ENCODE measurements at regions not wholly inside any gene's neighbourhood (a gene's known extent, or its start where the extent isn't known, plus 50 kb on each side); places are given as distances from the start of the nearest gene placed in this dataset.
A peak's percentile ranks its signal among the peaks of the same experiment; 100 is the strongest.

- Histone ChIP-seq H3K27ac (no peak overlapping the region), H3K9me3 (peaks cover 0 to 7% (median 0%) of the 10 kb centered on the region in 3 donors), H3K4me1 (no peaks in the 10 kb centered on the region), H3K4me3 (no peak overlapping the region), H3K36me3 (no peaks in the 10 kb centered on the region), H3K27me3 (no peaks in the 10 kb centered on the region)
- TF ChIP-seq POLR2A (IDR thresholded peaks at IDR 0.05) (no peak), POLR2AphosphoS5 (IDR thresholded peaks at IDR 0.05) (no peak), EP300 (IDR thresholded peaks at IDR 0.05) (no peak), CTCF (IDR thresholded peaks at IDR 0.05) (no peak)
- no peak for ATAC-seq
- WGBS, 2 donors (ENCODE audit: low coverage in 1 of 2) = 96% methylated on average over 7 of the region's 8 CpGs; no CpG with 5 or more reads in 1 of the 2 donors
Measured at GRCh38 chr9:89826186-89826585, 221.4 kb downstream of the GADD45G start.

GRCh38 chr9:89829346-89829745 is 224.5 kb downstream of the GADD45G start:
- Histone ChIP-seq H3K4me1 (no peaks in the 10 kb centered on the region), H3K9me3 (peaks cover 0 to 7% (median 0%) of the 10 kb centered on the region in 3 donors), H3K27ac (no peak overlapping the region), H3K27me3 (no peaks in the 10 kb centered on the region), H3K4me3 (no peak overlapping the region), H3K36me3 (no peaks in the 10 kb centered on the region)
- TF ChIP-seq CTCF (IDR thresholded peaks at IDR 0.05) (no peak), POLR2AphosphoS5 (IDR thresholded peaks at IDR 0.05) (no peak), POLR2A (IDR thresholded peaks at IDR 0.05) (no peak), EP300 (IDR thresholded peaks at IDR 0.05) (no peak)
- ATAC-seq = no peak
- 86 to 100% methylated on average over 1 to 4 of the region's 4 CpGs for WGBS, 2 donors (ENCODE audit: low coverage in 1 of 2)

- Histone ChIP-seq H3K27ac (no peak overlapping the region), H3K27me3 (no peaks in the 10 kb centered on the region), H3K36me3 (no peaks in the 10 kb centered on the region), H3K4me3 (no peak overlapping the region), H3K9me3 (peaks cover 0 to under 1% (median 0%) of the 10 kb centered on the region in 3 donors), H3K4me1 (peaks cover 0 to 19% (median 8%) of the 10 kb centered on the region in 3 donors)
- no peak for ATAC-seq
- 68 to 94% methylated on average over 5 of the region's 5 CpGs for WGBS, 2 donors (ENCODE audit: low coverage in 1 of 2)
- TF ChIP-seq POLR2AphosphoS5 (IDR thresholded peaks at IDR 0.05) = no peak
Measured at GRCh38 chr9:89835666-89836065, 230.9 kb downstream of the GADD45G start.

GRCh38 chr9:89837162-89837933 is 232.5 kb downstream of the GADD45G start:
- Histone ChIP-seq H3K27ac (no peak overlapping the region), H3K4me1 (peaks cover 0 to 19% (median 8%) of the 10 kb centered on the region in 3 donors), H3K4me3 (no peak overlapping the region), H3K27me3 (no peaks in the 10 kb centered on the region), H3K9me3 (no peaks in the 10 kb centered on the region), H3K36me3 (no peaks in the 10 kb centered on the region)
- WGBS, 2 donors (ENCODE audit: low coverage in 1 of 2) = 64 to 76% methylated on average over 9 to 11 of the region's 11 CpGs
- TF ChIP-seq POLR2A (IDR thresholded peaks at IDR 0.05) (no peak), EP300 (IDR thresholded peaks at IDR 0.05) (no peak), POLR2AphosphoS5 (IDR thresholded peaks at IDR 0.05) (peak; percentile 3), CTCF (IDR thresholded peaks at IDR 0.05) (no peak)
- no peak for ATAC-seq

GRCh38 chr9:89837934-89838310 is 233.1 kb downstream of the GADD45G start:
- no peaks in the 10 kb centered on the region for H3K27me3 ChIP-seq
- H3K4me1 ChIP-seq = peaks cover 0 to 19% (median 8%) of the 10 kb centered on the region in 3 donors
- no peaks in the 10 kb centered on the region for H3K36me3 ChIP-seq
- H3K4me3 ChIP-seq = no peak overlapping the region
- H3K27ac ChIP-seq = no peak overlapping the region
- no peak for TF ChIP-seq EP300 (IDR thresholded peaks at IDR 0.05)
- no peak for TF ChIP-seq CTCF (IDR thresholded peaks at IDR 0.05)
- no peak for TF ChIP-seq POLR2AphosphoS5 (IDR thresholded peaks at IDR 0.05)
- no peak for ATAC-seq
- WGBS, 2 donors (ENCODE audit: low coverage in 1 of 2) = 79 to 100% methylated on average over 1 to 4 of the region's 5 CpGs
- H3K9me3 ChIP-seq = no peaks in the 10 kb centered on the region

Measured in gastroesophageal sphincter (tissue), 4 donors.